Tongue (tissue), 1 donor: ENCODE measurements at regions not wholly inside any gene's neighbourhood (a gene's known extent, or its start where the extent isn't known, plus 50 kb on each side); places are given as distances from the start of the nearest gene placed in this dataset.
"Not testable (repeated sequence)": the region's sequence is repeated elsewhere in the genome, so short reads cannot be mapped to it uniquely, and the experiment has no call there.

Experiments
- DNase-seq: peaks from one replicate; pipeline ENCODE4 v3.0.0-alpha.2; 2015

DNA sequence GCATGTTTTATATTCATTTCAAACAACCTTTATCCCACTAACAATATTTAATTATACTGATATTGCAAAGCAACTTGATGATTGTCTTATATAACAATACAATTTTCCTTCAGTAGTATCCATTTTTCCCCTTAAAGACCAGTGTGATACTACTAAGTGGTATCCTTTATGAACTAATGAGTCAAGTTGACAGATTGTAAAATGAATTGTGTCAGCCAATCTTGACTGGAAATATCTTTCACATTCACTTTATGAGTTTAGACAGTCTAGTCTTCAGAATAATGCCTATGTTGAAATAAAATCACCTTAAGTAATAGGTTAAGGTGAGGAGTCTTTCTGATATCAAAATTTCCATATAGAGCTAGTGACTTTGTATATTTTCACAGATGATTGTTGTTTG, 950.0 kb upstream of the CELF2 start:
- DNase-seq, result no peak

DNA sequence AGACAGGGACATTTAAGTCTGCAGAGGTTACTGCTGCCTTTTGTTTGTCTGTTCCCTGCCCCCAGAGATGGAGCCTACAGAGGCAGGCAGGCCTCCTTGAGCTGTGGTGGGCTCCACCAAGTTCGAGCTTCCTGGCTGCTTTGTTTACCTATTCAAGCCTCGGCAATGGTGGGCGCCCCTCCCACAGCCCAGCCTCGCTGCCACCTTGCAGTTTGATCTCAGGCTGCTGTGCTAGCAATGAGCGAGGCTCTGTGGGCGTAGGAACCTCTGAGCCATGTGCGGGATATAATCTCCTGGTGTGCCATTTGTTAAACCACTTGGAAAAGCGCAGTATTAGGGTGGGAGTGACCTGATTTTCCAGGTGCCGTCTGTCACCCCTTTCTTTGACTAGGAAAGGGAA, 942.8 kb upstream of the CELF2 start:
- DNase-seq, result not testable (repeated sequence)

DNA sequence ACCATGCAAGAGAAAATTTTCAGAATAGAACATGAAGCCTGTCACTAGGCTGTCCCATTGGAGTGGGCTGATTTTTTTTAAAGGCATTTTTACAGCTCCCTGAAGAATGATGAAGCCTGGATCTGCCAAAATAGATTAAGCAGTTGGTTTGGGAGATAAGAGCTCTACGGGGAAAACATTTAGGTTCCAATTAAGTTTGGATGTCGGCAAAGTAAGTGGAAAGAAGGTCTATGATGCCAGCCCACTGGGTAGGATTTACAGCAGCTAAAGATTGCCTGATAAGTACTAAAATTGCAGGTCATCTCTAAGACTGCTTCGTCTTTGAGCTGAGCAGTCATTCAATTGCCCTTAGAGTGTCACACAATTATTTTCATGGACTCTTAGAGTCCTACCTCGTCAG, 939.2 kb upstream of the CELF2 start:
- no peak for DNase-seq

DNA sequence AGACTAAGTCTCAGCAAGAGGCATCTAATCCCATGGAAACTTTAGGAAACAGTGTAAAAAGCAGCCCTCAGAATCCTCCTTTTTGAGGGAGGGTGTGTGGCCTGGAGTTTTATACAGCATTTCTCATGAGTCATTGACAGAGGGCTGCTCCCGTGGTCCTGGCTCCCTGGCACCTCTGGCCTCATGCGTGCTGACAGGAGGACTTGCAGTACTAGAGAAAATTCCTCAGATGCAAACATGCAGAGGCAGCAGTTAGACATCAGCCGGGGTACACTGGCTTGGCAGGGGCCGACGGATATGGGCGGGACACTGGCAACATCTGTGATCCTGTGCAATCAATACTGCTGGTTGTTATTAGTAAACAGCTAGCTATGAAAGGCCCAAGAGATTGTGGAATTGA, 925.1 kb upstream of the CELF2 start:
- peak; percentile 69 for DNase-seq

DNA sequence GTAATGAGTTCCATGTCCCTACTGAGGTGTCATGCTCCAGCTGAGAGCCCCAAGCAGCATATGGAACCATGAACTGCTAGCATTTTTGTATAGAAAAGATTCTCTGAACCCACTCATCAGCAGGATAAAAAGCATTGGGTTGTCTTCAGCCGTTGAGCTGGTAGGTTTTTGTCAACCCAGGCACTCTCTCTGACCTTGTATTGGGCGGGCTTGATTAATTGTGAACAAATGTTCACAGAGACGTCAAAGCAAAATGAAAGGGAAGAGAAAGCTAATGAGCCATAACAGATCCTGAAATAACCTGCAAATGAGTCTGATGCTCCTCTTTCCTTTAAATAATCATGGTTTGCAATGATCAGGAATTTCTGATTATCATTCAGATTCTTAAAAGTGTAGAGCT, 924.7 kb upstream of the CELF2 start:
- no peak for DNase-seq

DNA sequence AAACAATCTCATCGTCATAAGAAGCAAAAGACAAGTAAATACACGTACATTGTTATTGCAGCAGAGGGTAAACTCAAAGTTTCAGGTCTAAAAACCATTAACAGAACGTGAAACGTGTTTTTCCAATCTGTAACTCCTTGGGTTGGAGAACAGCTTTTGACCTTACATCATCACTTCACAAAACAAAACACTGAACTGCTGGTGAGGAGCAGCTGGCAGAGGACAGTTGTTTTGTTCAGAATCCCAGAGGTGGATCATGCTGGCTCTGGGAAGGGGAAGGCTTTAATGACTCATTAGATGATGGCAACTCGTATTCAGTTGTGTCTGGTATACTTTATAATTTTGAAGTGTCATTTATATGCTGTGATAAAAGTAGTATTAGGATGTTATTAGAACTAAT, 923.0 kb upstream of the CELF2 start:
- peak; percentile 74 for DNase-seq

DNA sequence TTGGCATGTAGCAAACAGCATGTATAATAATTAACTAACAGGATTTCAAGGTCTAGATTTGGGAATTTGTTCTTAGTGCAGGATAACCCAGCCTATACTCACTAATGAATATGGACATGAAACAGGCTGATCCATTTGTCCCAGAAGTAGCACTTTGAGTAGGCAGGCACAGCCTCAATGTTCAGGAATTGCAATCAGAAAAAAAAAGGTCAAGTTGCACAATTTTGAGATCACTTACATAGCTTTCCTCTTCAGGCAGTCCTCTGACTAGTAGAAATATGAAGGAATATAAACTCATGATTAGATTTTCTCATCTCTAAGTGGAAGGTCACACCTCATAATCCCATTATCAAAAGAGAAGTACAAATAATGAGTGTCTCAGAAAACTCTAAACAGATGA, 921.4 kb upstream of the CELF2 start:
- no peak for DNase-seq

DNA sequence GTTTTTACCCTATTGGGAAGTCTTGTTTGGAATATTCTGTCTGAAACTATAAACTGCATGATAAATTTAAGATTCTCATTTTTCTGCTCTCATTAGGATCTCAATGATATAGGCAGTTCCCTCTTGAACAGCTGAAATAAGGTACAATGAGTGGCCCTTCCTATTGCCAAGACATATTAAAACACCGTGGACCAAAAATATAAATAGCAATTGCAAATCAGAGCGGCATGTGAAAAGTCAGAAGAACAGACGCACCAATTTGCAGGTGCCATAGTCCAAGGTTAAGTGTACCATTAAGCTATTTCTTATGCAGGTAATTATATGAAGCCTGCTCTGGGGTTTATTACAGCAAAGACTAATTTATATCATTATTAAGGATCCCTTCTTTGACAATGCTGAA, 920.8 kb upstream of the CELF2 start:
- DNase-seq, result no peak

DNA sequence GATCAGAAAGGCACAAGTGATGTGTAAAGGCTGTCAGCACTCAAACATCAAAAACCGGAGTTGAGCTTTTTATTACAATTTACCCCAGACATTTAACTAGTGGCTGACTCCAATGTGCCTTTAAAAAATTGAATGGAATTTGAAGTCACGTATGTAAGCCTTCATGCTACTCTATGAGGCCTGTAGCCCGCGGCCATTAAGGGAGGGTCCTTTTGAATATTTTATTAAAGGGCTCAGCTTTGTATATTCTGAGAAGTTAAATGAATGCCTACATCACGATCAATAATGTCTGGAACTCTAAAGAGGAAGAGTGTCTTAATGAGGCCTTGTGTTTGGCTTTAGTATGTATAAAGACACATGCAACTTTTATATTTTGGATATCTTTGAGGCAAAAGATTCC, 916.6 kb upstream of the CELF2 start:
- no peak for DNase-seq

DNA sequence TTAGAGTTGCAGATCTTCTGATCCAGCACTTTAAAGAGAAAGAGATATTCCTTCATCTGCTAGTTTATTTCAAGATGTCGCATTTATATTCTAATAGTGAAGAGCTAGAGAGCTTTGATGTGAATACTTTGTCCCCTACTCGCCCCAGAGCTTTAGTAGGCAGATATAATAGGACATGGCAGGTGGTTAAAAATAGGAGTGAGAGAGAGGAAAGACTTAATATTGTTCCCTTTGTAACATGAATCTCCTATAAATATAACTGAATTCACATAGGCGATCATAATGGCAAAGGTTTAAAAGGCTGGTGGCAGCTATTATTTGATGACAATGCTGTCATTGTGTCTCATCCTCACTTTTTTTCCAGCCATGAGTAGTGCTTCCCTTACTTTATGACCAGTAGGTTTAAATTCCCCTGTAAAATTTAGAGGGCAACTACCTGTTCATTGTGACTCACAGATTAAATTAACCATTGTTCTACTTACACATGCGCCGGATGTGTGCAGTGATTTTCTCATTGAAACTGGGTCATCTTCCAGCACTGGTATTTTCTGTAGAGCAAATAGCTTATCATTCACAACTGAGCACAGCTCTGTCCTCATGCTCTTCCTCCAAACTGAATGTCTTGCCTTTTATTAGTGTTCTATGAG, 906.7 kb upstream of the CELF2 start:
- DNase-seq, result no peak

DNA sequence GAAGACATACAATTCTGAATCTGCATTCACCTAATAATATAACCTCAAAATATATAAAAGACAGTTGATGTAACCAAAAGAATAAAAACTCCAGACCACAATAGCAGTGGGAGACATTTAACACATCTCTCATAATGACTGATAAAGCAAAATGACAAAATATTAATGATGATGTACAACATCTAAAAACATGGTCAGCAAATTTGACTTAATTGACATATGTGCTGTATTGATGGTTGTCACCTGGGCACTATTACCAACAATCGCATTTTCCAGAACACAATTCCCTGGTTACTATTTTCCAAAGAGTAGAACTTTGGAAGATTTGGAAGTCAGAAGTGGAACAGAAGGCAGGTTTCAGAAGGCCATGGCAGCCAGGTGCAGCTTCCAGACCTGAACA, 899.5 kb upstream of the CELF2 start:
- no peak for DNase-seq

DNA sequence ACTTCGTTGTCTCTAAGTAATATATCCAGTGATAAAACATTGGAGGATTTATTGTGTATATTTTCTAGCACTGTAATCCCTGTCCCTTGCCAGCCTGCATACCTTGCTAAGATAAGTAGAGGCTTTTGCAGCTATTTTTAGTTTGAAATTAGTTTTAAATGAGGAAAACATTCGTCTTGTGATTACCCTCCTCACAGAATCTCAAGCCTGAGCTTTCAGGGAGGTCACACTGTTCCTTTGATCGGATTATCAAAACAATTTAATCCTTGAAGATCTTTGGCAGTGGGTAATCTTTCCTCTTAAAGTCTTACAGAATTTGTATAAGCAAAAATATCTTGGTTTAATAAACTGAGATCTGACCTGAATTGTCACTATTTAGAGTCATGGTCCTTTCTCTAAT, 897.0 kb upstream of the CELF2 start:
- DNase-seq, result no peak

DNA sequence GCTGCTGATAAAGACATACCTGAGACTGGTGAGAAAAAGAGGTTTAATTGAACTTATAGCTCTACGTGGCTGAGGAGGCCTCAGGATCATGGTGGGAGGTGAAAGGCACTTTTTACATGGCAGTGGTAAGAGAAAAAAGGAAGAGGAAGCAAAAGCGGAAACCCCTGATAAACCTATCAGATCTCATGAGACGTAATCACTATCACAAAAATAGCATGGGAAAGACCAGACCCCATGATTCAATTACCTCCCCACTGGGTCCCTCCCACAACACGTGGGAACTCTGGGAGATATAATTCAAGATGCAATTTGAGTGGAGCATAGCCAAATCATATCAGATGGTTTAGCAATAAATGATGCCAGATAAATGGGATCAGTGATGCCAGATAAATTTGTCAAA, 892.0 kb upstream of the CELF2 start:
- no peak for DNase-seq

DNA sequence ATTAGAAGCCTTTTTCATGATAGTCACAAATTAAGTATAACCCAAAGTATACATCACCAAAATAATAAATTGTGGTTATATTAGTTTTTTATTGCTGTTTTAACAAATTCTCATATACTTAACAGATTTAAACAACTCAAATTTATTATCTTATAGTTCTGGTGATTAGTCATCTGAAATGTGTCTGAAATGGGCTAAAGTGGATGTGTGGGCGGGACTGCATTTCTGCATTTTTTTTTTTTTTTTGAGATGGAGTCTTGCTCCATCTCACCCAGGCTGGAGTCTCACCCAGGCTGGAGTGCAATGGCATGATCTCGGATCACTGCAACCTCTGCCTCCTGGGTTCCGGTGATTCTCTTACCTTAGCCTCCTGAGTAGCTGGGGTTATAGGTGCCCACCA, 891.5 kb upstream of the CELF2 start:
- DNase-seq, result no peak

DNA sequence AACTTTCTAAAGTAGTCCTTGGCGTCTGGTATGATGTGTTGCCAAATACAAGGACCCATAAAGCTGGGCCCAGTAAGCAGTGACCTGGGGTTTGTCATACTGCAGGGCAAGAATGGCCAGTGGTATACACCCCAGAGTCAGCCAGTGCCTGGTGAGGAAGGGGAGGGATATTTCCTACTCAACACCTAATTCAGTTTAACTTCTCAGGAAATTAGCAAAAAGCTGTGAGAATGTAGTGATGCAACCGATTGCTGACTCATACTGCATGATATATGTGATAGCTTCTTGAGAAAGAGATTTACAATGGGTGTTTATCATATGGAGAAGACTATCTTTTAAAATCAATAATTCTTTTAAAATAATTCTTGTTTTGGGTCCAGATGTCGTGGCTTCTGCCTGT, 889.3 kb upstream of the CELF2 start:
- no peak for DNase-seq

DNA sequence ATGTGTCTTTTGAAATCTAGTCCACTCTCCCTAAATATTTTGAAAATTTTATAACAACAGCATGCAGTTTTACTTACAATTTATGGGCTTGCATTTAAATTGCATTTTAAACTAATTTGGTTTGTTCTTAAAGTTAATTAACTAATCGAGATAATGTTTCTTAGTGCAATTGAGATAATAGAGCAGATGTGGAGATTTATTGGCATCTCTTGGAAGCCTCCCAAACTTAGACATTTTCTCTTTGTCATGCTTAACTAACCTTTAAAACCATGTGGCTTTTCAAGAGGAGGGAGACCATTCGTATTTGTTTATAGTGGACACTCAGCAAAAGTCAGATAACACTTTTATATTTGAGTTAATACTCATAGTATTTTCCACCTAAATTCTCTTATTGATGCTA, 887.0 kb upstream of the CELF2 start:
- no peak for DNase-seq

DNA sequence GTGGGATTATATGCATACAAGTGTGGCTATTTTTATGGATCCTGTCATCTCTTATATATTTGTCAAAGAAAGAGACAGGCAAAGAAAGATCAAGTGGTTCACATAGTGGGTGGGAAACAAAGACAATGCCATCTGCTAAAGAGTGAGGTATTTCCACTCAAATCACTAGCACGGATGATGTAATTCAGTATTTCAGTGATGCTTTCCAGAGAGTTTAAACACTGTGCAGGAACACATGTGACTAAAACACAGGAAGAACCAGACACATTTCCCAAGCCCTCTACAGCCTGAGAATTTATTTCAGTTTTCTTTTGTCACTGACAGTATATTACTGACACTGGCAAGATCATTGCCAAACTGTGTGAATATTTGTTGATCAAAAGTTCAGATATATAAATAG, 885.7 kb upstream of the CELF2 start:
- DNase-seq, result peak; percentile 62

DNA sequence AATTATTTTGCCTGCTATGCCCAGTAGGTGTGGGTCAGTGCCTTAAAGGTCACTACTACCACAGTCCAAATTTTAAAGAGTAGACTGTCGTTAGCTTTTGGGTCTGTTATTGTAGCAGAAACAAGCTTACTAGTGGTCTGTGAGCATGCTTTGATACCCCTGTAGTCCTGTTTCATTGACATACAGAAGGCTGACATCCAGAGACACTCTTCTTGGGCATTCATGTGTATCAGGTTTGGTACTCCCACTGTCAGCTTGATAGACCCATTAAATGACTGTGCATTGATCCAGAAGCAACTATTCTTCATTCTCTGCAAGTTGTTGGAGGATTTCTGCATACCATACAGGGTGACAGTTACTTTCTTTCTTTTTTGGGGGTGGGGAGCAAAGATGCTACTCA, 884.4 kb upstream of the CELF2 start:
- DNase-seq, result no peak

DNA sequence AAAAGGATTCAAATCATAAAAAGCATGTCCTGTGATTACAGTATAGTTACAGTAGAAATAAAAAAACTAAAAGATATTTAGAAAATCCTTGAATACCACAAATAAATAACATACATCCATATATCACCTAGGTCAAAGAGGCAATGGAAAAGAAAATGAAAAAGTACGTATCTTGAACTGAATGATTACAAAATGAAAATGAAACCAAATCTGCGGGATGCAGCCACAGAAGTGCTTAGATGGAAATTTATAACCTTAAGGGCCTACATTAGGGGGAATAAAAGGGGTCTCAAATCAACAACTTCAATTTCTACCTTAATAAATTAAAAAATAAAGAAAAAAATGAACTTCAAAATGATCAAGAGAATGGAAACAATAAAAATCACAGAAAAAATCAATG, 879.0 kb upstream of the CELF2 start:
- no peak for DNase-seq

DNA sequence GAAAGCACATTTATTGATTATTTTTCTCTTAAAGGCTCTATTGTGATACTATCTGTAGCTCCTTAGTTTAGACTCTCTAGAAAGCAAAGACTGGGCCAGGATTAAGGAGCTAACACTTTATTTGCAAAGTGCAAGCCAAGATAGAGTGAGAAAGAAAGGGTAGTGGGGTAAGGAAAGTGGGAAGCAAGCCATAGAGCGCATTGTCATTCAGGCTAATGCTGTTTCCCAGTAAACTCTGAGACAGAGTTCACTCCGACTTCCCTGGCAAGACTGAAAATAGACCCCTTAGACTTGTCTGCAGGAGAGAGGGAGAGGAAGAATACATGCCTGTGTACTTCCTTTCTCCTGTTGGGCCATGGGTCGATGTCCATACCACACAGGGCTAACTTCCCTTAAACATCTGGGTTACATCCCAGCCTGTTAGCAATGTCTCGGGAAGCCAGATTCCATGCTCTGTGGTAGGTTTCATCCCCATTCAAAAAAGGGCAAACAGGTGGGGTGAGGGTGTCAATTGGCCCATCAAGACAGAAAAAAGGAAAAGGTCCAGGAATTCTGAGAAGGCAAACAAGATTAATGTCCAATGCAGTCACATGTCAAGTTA, 875.8 kb upstream of the CELF2 start:
- no peak for DNase-seq

DNA sequence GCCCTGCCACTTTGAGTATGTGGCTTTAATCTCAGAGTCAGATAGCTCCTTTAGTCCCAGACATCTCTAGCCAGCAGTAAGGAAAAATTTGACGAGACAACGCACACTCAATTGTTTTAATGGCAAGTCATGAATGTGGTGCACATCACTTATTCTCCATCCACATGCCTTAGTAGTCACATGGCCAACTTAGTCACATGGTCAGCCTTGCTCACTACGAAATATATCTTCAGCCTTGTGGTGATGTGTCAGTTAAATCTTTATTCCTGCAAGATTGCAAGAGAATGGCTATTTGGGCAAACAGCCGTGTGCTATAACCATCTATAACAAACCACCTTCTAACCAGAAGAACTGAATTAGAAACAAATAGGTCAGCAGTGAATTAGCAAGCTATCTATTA, 871.1 kb upstream of the CELF2 start:
- no peak for DNase-seq

DNA sequence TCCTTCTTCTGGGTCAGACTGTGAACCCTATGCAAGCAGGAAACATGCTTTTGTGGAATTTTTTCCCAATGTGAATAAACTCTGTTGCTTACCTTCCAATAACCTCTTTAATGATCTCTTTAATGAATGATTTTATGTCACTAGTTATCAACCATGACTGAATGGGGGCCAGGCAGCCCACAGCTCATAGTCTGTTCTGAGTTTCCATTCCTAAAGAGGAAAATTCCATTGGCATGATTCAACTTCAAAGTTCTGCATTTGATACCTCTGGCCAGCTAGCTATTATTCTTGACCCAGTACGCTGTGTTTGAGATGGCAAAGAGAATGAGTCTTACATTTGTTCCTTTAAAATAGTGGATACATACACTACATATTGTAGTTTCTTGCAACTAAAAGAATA, 867.8 kb upstream of the CELF2 start:
- DNase-seq, result no peak

DNA sequence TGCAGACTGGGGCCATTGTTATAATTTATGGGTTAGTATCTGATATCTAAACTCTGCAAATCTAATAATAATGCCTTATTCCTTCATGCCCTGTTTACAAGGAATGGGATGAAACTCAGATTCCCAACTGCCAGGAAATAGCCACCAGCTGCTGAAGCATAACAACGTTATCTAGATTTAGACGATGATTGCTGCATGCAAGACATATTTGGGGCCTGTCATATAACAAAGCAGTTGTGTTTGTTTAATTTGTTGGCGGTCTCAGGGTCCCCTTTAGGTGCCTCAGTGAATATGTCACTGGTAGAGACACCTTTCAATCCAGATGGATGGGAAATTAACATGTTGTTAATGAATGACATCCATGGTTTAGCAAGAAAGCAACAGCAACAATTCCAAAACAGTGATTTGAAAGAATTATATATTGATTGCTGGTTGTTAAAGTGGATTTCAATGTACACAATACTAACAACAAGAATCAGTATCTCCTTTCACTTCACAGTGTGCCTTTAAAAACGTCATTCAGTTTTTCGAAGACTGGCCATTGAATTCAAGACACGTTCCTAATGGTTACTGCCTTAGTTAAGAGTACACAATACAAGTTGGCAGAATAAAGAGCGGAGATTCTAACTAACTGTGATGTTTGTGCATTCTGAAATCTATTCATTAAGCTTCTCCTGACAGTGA, 860.6 kb upstream of the CELF2 start:
- DNase-seq, result no peak

DNA sequence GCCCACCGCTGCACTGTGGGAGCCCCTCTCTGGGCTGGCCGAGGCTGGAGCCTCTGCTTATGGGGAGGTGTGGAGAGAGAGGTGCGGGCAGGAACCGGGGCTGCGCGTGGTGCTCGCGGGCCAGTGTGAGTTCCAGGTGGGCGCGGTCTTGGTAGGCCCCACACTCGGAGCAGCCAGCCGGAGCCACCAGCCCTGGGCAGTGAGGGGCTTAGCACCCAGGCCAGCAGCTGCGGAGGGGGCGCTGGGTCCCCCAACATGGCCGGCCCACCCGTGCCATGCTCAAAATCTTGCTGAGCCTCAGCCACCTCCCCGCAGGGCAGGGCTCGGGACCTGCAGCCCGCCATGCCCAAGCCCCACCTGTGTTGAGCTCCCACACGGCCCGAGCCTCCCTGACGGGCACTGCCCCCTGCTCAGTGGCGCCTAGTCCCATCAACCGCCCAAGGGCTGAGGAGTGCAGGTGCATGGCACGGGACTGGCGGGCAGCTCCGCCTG, 856.8 kb upstream of the CELF2 start:
- no peak for DNase-seq
